ENCODE measurements at regions not wholly inside any gene's neighbourhood (a gene's known extent, or its start where the extent isn't known, plus 50 kb on each side); places are given as distances from the start of the nearest gene placed in this dataset.

DNA sequence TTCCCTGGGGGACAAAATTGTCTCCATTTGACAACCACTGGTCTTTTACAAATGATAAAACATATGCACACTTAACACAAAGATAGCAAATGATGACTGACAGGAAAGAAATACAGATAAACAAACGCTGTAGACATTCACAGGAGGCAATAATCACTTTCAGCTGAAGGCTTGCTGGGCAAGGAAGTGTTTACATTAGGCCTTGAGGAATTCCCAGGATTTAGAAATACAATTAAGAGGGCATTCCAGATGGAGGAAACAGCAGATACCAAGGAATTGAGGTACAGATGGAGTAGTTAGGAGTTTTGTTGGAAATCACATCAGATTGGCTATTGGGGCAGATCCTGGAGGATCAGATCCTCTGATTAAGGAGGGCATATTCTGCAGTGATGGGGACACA, 93.9 kb downstream of the DYRK2 start:
- H3K9me3 ChIP-seq (ENCODE audit: control insufficient read depth, insufficient read depth, low read depth, low read length) = no peaks in the 10 kb centered on the region
- ChIA-PET POLR2A (no interaction called here), CTCF (interaction anchor here (0.6 kb wide), 1 partner anchor 60 kb away, joined by 3 read pairs; no protein-coding TSS in a partner anchor)
- H3K4me1 ChIP-seq (ENCODE audit: control insufficient read depth, insufficient read depth, low read length) = 0 out of 2 replicates have a peak, but pooled peaks cover 3% of the 10 kb centered on the region
- no peak overlapping the region for H3K4me3 ChIP-seq (ENCODE audit: low read depth, low read length)
- no peak overlapping the region for H3K27ac ChIP-seq (ENCODE audit: extremely low read depth, low read depth, low read length)
- no peak for TF ChIP-seq ZBTB20 (tag by site-specific recombination; IDR thresholded peaks at IDR 0.05)
- TF ChIP-seq ZNF23 (tag by site-specific recombination; IDR thresholded peaks at IDR 0.05; ENCODE audit: borderline replicate concordance) = no peak
- TF ChIP-seq ZNF654 (tag by site-specific recombination; IDR thresholded peaks at IDR 0.05; ENCODE audit: low read depth) = no peak
- TF ChIP-seq, protein P1, sequence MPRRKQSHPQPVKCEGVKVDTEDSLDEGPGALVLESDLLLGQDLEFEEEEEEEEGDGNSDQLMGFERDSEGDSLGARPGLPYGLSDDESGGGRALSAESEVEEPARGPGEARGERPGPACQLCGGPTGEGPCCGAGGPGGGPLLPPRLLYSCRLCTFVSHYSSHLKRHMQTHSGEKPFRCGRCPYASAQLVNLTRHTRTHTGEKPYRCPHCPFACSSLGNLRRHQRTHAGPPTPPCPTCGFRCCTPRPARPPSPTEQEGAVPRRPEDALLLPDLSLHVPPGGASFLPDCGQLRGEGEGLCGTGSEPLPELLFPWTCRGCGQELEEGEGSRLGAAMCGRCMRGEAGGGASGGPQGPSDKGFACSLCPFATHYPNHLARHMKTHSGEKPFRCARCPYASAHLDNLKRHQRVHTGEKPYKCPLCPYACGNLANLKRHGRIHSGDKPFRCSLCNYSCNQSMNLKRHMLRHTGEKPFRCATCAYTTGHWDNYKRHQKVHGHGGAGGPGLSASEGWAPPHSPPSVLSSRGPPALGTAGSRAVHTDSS (tag by site-specific recombination; IDR thresholded peaks at IDR 0.05) = no peak
- TF ChIP-seq ZNF791 (tag by site-specific recombination; IDR thresholded peaks at IDR 0.05) = no peak
- no peak for TF ChIP-seq ZNF548 (tag by site-specific recombination; IDR thresholded peaks at IDR 0.05)
- TF ChIP-seq ZNF585B (tag by site-specific recombination; IDR thresholded peaks at IDR 0.05) = 0 out of 2 replicates have a peak, but pooled peaks have one; percentile 0
- no peaks in the 10 kb centered on the region for H3K36me3 ChIP-seq (ENCODE audit: control insufficient read depth in 2 of 2, insufficient read depth in 1 of 2, low read length in 2 of 2)

- ChIA-PET POLR2A (no interaction called here), CTCF (no interaction called here)
- TF ChIP-seq MZF1 (tag by site-specific recombination; IDR thresholded peaks at IDR 0.05; ENCODE audit: borderline replicate concordance) (no peak), PRDM2 (tag by site-specific recombination; IDR thresholded peaks at IDR 0.05; ENCODE audit: borderline replicate concordance) (no peak), SCRT2 (tag by site-specific recombination; IDR thresholded peaks at IDR 0.05) (no peak), ZNF768 (tag by site-specific recombination; IDR thresholded peaks at IDR 0.05) (no peak), ZSCAN30 (tag by site-specific recombination; IDR thresholded peaks at IDR 0.05) (no peak)
- Histone ChIP-seq H3K27ac (ENCODE audit: extremely low read depth, low read depth, low read length) (no peak overlapping the region), H3K36me3 (ENCODE audit: control insufficient read depth in 2 of 2, insufficient read depth in 1 of 2, low read length in 2 of 2) (no peaks in the 10 kb centered on the region), H3K4me3 (ENCODE audit: low read depth, low read length) (no peak overlapping the region), H3K9me3 (ENCODE audit: control insufficient read depth, insufficient read depth, low read depth, low read length) (no peaks in the 10 kb centered on the region), H3K4me1 (ENCODE audit: control insufficient read depth, insufficient read depth, low read length) (no peaks in the 10 kb centered on the region)
These were observed 99.6 kb downstream of the DYRK2 start for GRCh38 chr12:67747869-67748742.

GRCh38 chr12:67748743-67749040, 100.1 kb downstream of the DYRK2 start:
- Histone ChIP-seq H3K9me3 (ENCODE audit: control insufficient read depth, insufficient read depth, low read depth, low read length) (no peaks in the 10 kb centered on the region), H3K4me3 (ENCODE audit: low read depth, low read length) (no peak overlapping the region), H3K27ac (ENCODE audit: extremely low read depth, low read depth, low read length) (no peak overlapping the region), H3K4me1 (ENCODE audit: control insufficient read depth, insufficient read depth, low read length) (no peaks in the 10 kb centered on the region), H3K36me3 (ENCODE audit: control insufficient read depth in 2 of 2, insufficient read depth in 1 of 2, low read length in 2 of 2) (no peaks in the 10 kb centered on the region)
- POLR2A ChIA-PET = no interaction called here
- CTCF ChIA-PET = no interaction called here
- TF ChIP-seq ZNF560 (tag by site-specific recombination; IDR thresholded peaks at IDR 0.05; ENCODE audit: borderline replicate concordance) (no peak), ZNF596 (tag by site-specific recombination; IDR thresholded peaks at IDR 0.05) (no peak), ZNF133 (tag by site-specific recombination; IDR thresholded peaks at IDR 0.05) (no peak), ZFP37 (tag by site-specific recombination; IDR thresholded peaks at IDR 0.05) (no peak)

All from HEK293 (cell line).